ENCODE measurements at regions not wholly inside any gene's neighbourhood (a gene's known extent, or its start where the extent isn't known, plus 50 kb on each side); places are given as distances from the start of the nearest gene placed in this dataset.

GRCh38 chr10:10657139-10657760 lies 360.4 kb upstream of the CELF2 start:
- intact Hi-C loops (cut with DNase I), result no loop called here
- TF ChIP-seq CTCF (IDR thresholded peaks at IDR 0.05) (no peak), EP300 (IDR thresholded peaks at IDR 0.05) (no peak), POLR2A (IDR thresholded peaks at IDR 0.05) (no peak)
- H3K36me3 ChIP-seq, result no peaks in the 10 kb centered on the region
- no peak overlapping the region for H3K4me3 ChIP-seq
- WGBS, 3 donors, result 93 to 94% (median 94%) methylated on average over 6 of the region's 6 CpGs
- H3K9me3 ChIP-seq, result no peaks in the 10 kb centered on the region
- no peak for DNase-seq
- H3K4me1 ChIP-seq (ENCODE audit: insufficient read depth), result peaks cover 6% of the 10 kb centered on the region
- no peaks in the 10 kb centered on the region for H3K27me3 ChIP-seq
- H3K27ac ChIP-seq, result no peak overlapping the region

- no peak overlapping the region for H3K27ac ChIP-seq
- TF ChIP-seq CTCF (IDR thresholded peaks at IDR 0.05) (no peak), EP300 (IDR thresholded peaks at IDR 0.05) (no peak), POLR2A (IDR thresholded peaks at IDR 0.05) (no peak)
Observed at GRCh38 chr10:10658172-10658785, 359.4 kb upstream of the CELF2 start.

DNA sequence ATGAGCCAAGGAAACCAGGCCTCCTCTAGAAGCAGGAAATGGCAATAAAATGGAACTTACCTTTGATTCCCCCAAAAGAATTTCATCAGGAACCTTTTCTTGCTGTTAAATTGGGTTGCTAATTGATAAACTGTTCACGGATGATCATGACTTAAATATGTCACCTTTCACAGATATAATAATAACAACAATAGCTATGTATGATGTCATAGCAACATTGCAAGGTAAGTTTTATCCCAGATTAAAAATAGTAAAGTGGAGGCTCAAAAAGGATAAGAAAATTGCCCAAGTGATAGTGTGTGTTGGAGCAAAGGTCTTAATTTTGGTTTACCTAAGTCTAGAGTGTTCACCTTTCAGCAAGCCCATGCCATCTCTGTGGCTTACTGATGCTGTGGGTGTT lies 357.6 kb upstream of the CELF2 start:
- Histone ChIP-seq H3K4me3 (no peak overlapping the region), H3K36me3 (no peaks in the 10 kb centered on the region), H3K27me3 (no peaks in the 10 kb centered on the region), H3K27ac (no peak overlapping the region), H3K4me1 (ENCODE audit: insufficient read depth) (peaks cover 13% of the 10 kb centered on the region), H3K9me3 (no peaks in the 10 kb centered on the region)
- TF ChIP-seq EP300 (IDR thresholded peaks at IDR 0.05), result no peak
- TF ChIP-seq CTCF (IDR thresholded peaks at IDR 0.05), result no peak
- TF ChIP-seq POLR2A (IDR thresholded peaks at IDR 0.05), result no peak
- intact Hi-C loops (cut with DNase I), result no loop called here
- WGBS, 3 donors, result 94 to 100% (median 94%) methylated on average over 1 of the region's 1 CpG
- DNase-seq, result no peak

More at GRCh38 chr10:10658172-10658785, 359.4 kb upstream of the CELF2 start:
- H3K36me3 ChIP-seq, result no peaks in the 10 kb centered on the region
- intact Hi-C loops (cut with DNase I), result no loop called here
- peaks cover 13% of the 10 kb centered on the region for H3K4me1 ChIP-seq (ENCODE audit: insufficient read depth)
- H3K9me3 ChIP-seq, result no peaks in the 10 kb centered on the region
- no peak overlapping the region for H3K4me3 ChIP-seq
- no peaks in the 10 kb centered on the region for H3K27me3 ChIP-seq
- DNase-seq, result no peak

- WGBS, 3 donors, result 18 to 47% (median 29%) methylated on average over 4 of the region's 4 CpGs
- Histone ChIP-seq H3K27ac (no peak overlapping the region), H3K36me3 (no peaks in the 10 kb centered on the region), H3K4me1 (ENCODE audit: insufficient read depth) (peaks cover 15% of the 10 kb centered on the region), H3K4me3 (no peak overlapping the region), H3K27me3 (no peaks in the 10 kb centered on the region), H3K9me3 (no peaks in the 10 kb centered on the region)
- TF ChIP-seq CTCF (IDR thresholded peaks at IDR 0.05), result no peak
- TF ChIP-seq POLR2A (IDR thresholded peaks at IDR 0.05), result no peak
- no peak for TF ChIP-seq EP300 (IDR thresholded peaks at IDR 0.05)
- no peak for DNase-seq
- intact Hi-C loops (cut with DNase I), result no loop called here
Observed at GRCh38 chr10:10661176-10661575, 356.5 kb upstream of the CELF2 start.
